Transverse colon (tissue), 4 donors: ENCODE measurements at regions not wholly inside any gene's neighbourhood (a gene's known extent, or its start where the extent isn't known, plus 50 kb on each side); places are given as distances from the start of the nearest gene placed in this dataset.

Experiments used
- DNase-seq: peaks from one replicate; pipeline ENCODE4 v3.0.0-alpha.2; 2019
- H3K27ac ChIP-seq, 4 donors: fragments of 200-600 bp; sonication (generic); 2 replicates each; pipeline ENCODE4 v1.5.1; 2016 to 2018; ENCODE audit warnings: inconsistent platforms in 4 of 4
- H3K27me3 ChIP-seq: fragments of 200-600 bp; sonication (generic); 2 replicates; pipeline ENCODE4 v1.5.1; 2017; ENCODE audit warnings: inconsistent platforms
- H3K36me3 ChIP-seq, 4 donors: fragments of 200-600 bp; sonication (generic); 2 replicates each; pipeline ENCODE4 v1.5.1; 2017 to 2019; ENCODE audit warnings: inconsistent platforms in 4 of 4
- H3K4me1 ChIP-seq, 4 donors: fragments of 200-600 bp; sonication (generic); 2 replicates each; pipeline ENCODE4 v1.5.1; 2017 to 2020; ENCODE audit warnings: inconsistent platforms in 4 of 4
- H3K4me3 ChIP-seq, 4 donors: fragments of 200-600 bp; sonication (generic); 1 replicate in 1 of 4; 2 replicates in 3 of 4; pipeline versions ENCODE4 v1.5.1 to v1.6.1; 2017 to 2019; ENCODE audit warnings: inconsistent platforms in 4 of 4
- H3K9me3 ChIP-seq, 2 donors: fragments of 200-600 bp; sonication (generic); 2 replicates each; pipeline ENCODE4 v1.5.1; 2017 to 2019; ENCODE audit warnings: inconsistent platforms in 2 of 2
- CTCF ChIP-seq, 5 experiments: fragments of 200-600 bp in 3 of 5; fragments of 450-650 bp in 2 of 5; sonication (generic) in 3 of 5; IDR thresholded peaks; 1 replicate in 2 of 5; 2 replicates in 3 of 5; pipeline ENCODE4 v1.5.1; 2016 to 2017; ENCODE audit warnings: antibody characterized with exemption in 5 of 5, inconsistent platforms in 3 of 5, mild to moderate bottlenecking in 2 of 5, moderate library complexity in 1 of 5
- EP300 ChIP-seq: sonication (generic); formaldehyde crosslinking; IDR thresholded peaks from one replicate; pipeline ENCODE4 v1.6.1; 2017; ENCODE audit warnings: antibody characterized with exemption, low read depth
- POLR2A ChIP-seq: fragments of 450-650 bp; IDR thresholded peaks from one replicate; pipeline ENCODE4 v1.6.1; 2016; ENCODE audit warnings: antibody characterized with exemption, mild to moderate bottlenecking, moderate library complexity
- POLR2AphosphoS5 ChIP-seq, 3 donors: sonication (generic); formaldehyde crosslinking; IDR thresholded peaks; one replicate each; pipeline ENCODE4 v1.6.1; 2016; ENCODE audit warnings: antibody characterized with exemption in 3 of 3
- WGBS, 2 donors: methylation state at CpG; one replicate each; pipeline ENCODE4 v1.1.5; 2018; ENCODE audit warnings: low coverage in 1 of 2; 5-methylcytosine and 5-hydroxymethylcytosine counted together
- in situ Hi-C, 4 donors: fragments of 200-750 bp; cut with MboI; loops; one replicate each; pipeline versions ENCODE4 v1.15.0 to v1.15.1; 2017; ENCODE audit warnings: low sequenced_read_pairs in 3 of 4, low pct_ligation_motif_present in 1 of 4, low pct_unique_long_range_greater_than_20kb in 1 of 4
- intact Hi-C: fragments of 100-400 bp; cut with DNase I; formaldehyde crosslinking; loops from one replicate; pipeline ENCODE4 v1.15.1; 2023; ENCODE audit warnings: low total_unique reads

- no peak for TF ChIP-seq EP300
- no peak for TF ChIP-seq CTCF (IDR thresholded peaks at IDR 0.05)
- no peak for TF ChIP-seq POLR2A
- Histone ChIP-seq H3K36me3 (no peaks in the 10 kb centered on the region), H3K4me3 (no peak overlapping the region), H3K4me1 (peaks cover 4 to 55% (median 49%) of the 10 kb centered on the region in 4 donors), H3K27ac (peak overlapping the region in 1 of 4 donors; percentile 28), H3K27me3 (no peaks in the 10 kb centered on the region), H3K9me3 (no peaks in the 10 kb centered on the region)
- no peak for DNase-seq
- WGBS, 2 donors, result 56 to 63% methylated on average over 10 to 19 of the region's 19 CpGs
- intact Hi-C loops (no loop called here), in situ Hi-C loops (no loop called here)
These were observed 234.6 kb downstream of the ANKRD60 start for GRCh38 chr20:57993716-57994431.

- Histone ChIP-seq H3K4me1 (peaks cover 3 to 54% (median 33%) of the 10 kb centered on the region in 4 donors), H3K27ac (peak overlapping the region in 3 of 4 donors; percentile 17 to 62 (median 59)), H3K9me3 (no peaks in the 10 kb centered on the region), H3K4me3 (no peak overlapping the region), H3K27me3 (no peaks in the 10 kb centered on the region), H3K36me3 (no peaks in the 10 kb centered on the region)
- 75% methylated on average over 2 to 14 of the region's 14 CpGs for WGBS, 2 donors
- in situ Hi-C loops (no loop called here), intact Hi-C loops (no loop called here)
- no peak for TF ChIP-seq EP300
- TF ChIP-seq POLR2A, result no peak
- no peak for TF ChIP-seq POLR2AphosphoS5 (IDR thresholded peaks at IDR 0.05)
- TF ChIP-seq CTCF (IDR thresholded peaks at IDR 0.05), result no peak
- DNase-seq, result peak; percentile 34
These were observed 237.1 kb downstream of the ANKRD60 start for GRCh38 chr20:57991211-57991881.

- in situ Hi-C loops (no loop called here), intact Hi-C loops (no loop called here)
- Histone ChIP-seq H3K27ac (peak overlapping the region in 2 of 4 donors; percentile 59 to 62), H3K27me3 (no peaks in the 10 kb centered on the region), H3K9me3 (no peaks in the 10 kb centered on the region), H3K4me3 (no peak overlapping the region), H3K36me3 (no peaks in the 10 kb centered on the region), H3K4me1 (peaks cover 0 to 46% (median 25%) of the 10 kb centered on the region in 4 donors)
- DNase-seq, result no peak
- TF ChIP-seq POLR2A (no peak), POLR2AphosphoS5 (IDR thresholded peaks at IDR 0.05) (no peak), CTCF (IDR thresholded peaks at IDR 0.05) (no peak), EP300 (no peak)
- WGBS, 2 donors, result 42 to 56% methylated on average over 7 to 8 of the region's 8 CpGs
These were observed 238.0 kb downstream of the ANKRD60 start for GRCh38 chr20:57990396-57990987.

- no peaks in the 10 kb centered on the region for H3K36me3 ChIP-seq
- no peak for DNase-seq
- H3K4me1 ChIP-seq, result peaks cover 0 to 43% (median 20%) of the 10 kb centered on the region in 4 donors
- 84% methylated on average over 9 of the region's 9 CpGs; no CpG with 5 or more reads in 1 of the 2 donors for WGBS, 2 donors
- H3K9me3 ChIP-seq, result no peaks in the 10 kb centered on the region
- intact Hi-C loops, result no loop called here
- no peaks in the 10 kb centered on the region for H3K27me3 ChIP-seq
- TF ChIP-seq CTCF (IDR thresholded peaks at IDR 0.05) (no peak), POLR2AphosphoS5 (IDR thresholded peaks at IDR 0.05) (no peak), POLR2A (no peak), EP300 (no peak)
- in situ Hi-C loops, result no loop called here
- no peak overlapping the region for H3K27ac ChIP-seq
- no peak overlapping the region for H3K4me3 ChIP-seq
These were observed 239.6 kb downstream of the ANKRD60 start for GRCh38 chr20:57988828-57989227.
